Mesothelial cell of epicardium (in vitro differentiated cells): ENCODE measurements at regions not wholly inside any gene's neighbourhood (a gene's known extent, or its start where the extent isn't known, plus 50 kb on each side); places are given as distances from the start of the nearest gene placed in this dataset.

Experiments used
- DNase-seq, 2 experiments: peaks; one replicate each; pipeline ENCODE4 v3.0.0; 2021; ENCODE audit warnings: low spot score in 2 of 2; ENCODE audit not compliant: unreplicated experiment in 2 of 2
- H3K27ac Mint-ChIP-seq: 2 replicates; pipeline ENCODE4 v1.8.0; 2021; ENCODE audit warnings: mixed read lengths
- H3K27me3 Mint-ChIP-seq: 2 replicates; pipeline ENCODE4 v1.8.0; 2021; ENCODE audit warnings: low read depth, mixed read lengths
- H3K36me3 Mint-ChIP-seq: 2 replicates; pipeline ENCODE4 v1.8.0; 2021; ENCODE audit warnings: mixed read lengths
- H3K4me1 Mint-ChIP-seq: 2 replicates; pipeline ENCODE4 v1.8.0; 2021; ENCODE audit warnings: mixed read lengths
- H3K4me3 Mint-ChIP-seq: 2 replicates; pipeline ENCODE4 v1.8.0; 2021; ENCODE audit warnings: mild to moderate bottlenecking, moderate library complexity, mixed read lengths
- H3K9me3 Mint-ChIP-seq: 2 replicates; pipeline ENCODE4 v1.8.0; 2021; ENCODE audit warnings: mixed read lengths
- CTCF ChIP-seq: fragments of 200-600 bp; sonication (generic); IDR thresholded peaks from one replicate; pipeline ENCODE4 v1.5.0; 2021; ENCODE audit warnings: antibody characterized with exemption; ENCODE audit not compliant: unreplicated experiment

DNA sequence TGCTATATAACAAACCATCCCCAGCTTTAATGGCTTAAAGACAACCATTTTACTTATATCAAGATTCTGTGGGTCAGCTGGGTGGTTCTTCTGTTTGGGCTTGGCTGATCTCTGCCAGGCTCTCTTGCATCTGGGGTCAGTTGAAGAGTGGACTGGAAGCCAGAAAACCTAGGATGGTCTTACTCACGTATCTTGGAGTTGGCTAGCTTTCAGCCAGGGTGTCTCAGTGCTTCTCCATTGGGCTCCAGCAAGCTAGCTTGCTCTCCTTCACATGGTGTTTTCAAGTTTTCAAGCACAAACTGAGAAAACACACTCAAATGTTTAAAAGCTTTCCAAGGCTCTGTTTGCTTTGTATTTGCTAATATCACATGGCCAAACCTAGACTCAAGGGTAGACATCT is 146.8 kb downstream of the PIK3R1 start:
- Mint-ChIP-seq H3K27me3 (no peaks in the 10 kb centered on the region), H3K9me3 (peaks cover 19% of the 10 kb centered on the region), H3K36me3 (peaks cover 1% of the 10 kb centered on the region), H3K27ac (no peak overlapping the region), H3K4me3 (no peak overlapping the region), H3K4me1 (peaks cover 5% of the 10 kb centered on the region)
- no peak for DNase-seq
- TF ChIP-seq CTCF = no peak

- Mint-ChIP-seq H3K27ac (no peak overlapping the region), H3K9me3 (peaks cover 19% of the 10 kb centered on the region), H3K4me1 (peaks cover 8% of the 10 kb centered on the region), H3K36me3 (peaks cover 1% of the 10 kb centered on the region), H3K27me3 (no peaks in the 10 kb centered on the region), H3K4me3 (no peak overlapping the region)
- TF ChIP-seq CTCF = no peak
- no peak for DNase-seq
Observed at GRCh38 chr5:68365889-68366288, 150.3 kb downstream of the PIK3R1 start.

GRCh38 chr5:68367287-68367686 is 151.7 kb downstream of the PIK3R1 start:
- no peak for DNase-seq
- no peak overlapping the region for H3K4me3 Mint-ChIP-seq
- no peaks in the 10 kb centered on the region for H3K27me3 Mint-ChIP-seq
- H3K36me3 Mint-ChIP-seq = peaks cover 1% of the 10 kb centered on the region
- TF ChIP-seq CTCF = no peak
- H3K9me3 Mint-ChIP-seq = peaks cover 16% of the 10 kb centered on the region
- peaks cover 8% of the 10 kb centered on the region for H3K4me1 Mint-ChIP-seq
- H3K27ac Mint-ChIP-seq = no peak overlapping the region

- Mint-ChIP-seq H3K9me3 (peaks cover 12% of the 10 kb centered on the region), H3K4me3 (no peak overlapping the region), H3K27ac (no peak overlapping the region), H3K27me3 (no peaks in the 10 kb centered on the region), H3K36me3 (peaks cover 1% of the 10 kb centered on the region), H3K4me1 (peaks cover 8% of the 10 kb centered on the region)
- no peak for DNase-seq
- TF ChIP-seq CTCF = no peak
Observed at GRCh38 chr5:68367717-68368116, 152.2 kb downstream of the PIK3R1 start.

DNA sequence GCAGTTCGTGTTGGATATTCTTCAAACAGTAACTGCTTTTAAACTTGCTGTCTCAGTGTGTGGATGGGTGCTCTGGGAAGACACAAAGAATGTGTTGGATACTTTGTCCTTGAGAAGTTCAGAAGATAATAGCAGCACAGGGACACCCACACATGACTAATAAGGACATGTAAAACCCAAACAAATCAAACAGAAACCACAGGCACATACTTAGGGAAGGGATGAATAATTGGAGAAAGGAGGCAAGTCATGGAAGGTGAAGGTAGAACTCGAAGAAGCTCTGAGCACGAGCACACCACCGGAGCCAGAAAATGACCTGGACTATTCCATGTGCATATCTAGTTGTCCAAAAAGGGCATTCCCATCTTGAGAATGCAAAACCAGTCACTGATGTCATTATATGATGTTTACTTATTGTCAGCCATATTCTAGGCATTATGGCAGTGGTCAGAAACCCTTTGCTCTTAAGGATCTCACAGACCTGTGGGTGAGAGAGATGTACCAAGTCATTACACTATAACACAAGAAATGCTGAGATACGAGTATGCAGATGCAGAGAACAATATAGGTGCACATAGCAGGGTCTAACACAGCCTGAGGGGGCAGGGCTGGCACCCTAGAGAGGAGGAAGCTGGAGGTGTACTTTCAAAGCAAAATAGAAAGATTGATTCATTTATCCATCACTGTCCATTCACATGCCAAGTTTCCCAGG is 152.9 kb downstream of the PIK3R1 start:
- no peak for TF ChIP-seq CTCF
- no peak overlapping the region for H3K27ac Mint-ChIP-seq
- H3K4me3 Mint-ChIP-seq = no peak overlapping the region
- no peak for DNase-seq
- H3K36me3 Mint-ChIP-seq = peaks cover 1% of the 10 kb centered on the region
- no peaks in the 10 kb centered on the region for H3K27me3 Mint-ChIP-seq
- peaks cover 8% of the 10 kb centered on the region for H3K4me1 Mint-ChIP-seq
- H3K9me3 Mint-ChIP-seq = peaks cover 15% of the 10 kb centered on the region

DNA sequence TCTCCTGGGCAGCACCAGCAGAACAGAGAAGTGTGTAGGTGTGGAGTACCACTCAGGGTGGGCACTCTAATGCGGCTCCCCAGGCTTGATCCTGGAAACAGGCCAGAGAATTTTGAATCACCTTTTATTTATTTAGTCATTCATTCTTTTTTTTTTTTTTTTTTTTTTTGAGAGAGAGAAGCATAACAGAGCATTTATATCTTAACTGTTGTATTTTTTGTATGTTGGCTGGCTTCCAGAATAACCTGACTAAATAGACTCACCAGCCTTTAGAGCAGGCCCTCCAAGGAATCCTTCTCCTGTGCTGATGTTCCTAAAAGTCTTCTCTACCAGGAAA is 153.4 kb downstream of the PIK3R1 start:
- H3K27me3 Mint-ChIP-seq = no peaks in the 10 kb centered on the region
- peaks cover 8% of the 10 kb centered on the region for H3K4me1 Mint-ChIP-seq
- TF ChIP-seq CTCF = no peak
- H3K36me3 Mint-ChIP-seq = no peaks in the 10 kb centered on the region
- H3K9me3 Mint-ChIP-seq = peaks cover 13% of the 10 kb centered on the region
- no peak overlapping the region for H3K4me3 Mint-ChIP-seq
- DNase-seq = no peak
- H3K27ac Mint-ChIP-seq = no peak overlapping the region
